GM23338 (cell line): ENCODE measurements at regions not wholly inside any gene's neighbourhood (a gene's known extent, or its start where the extent isn't known, plus 50 kb on each side); places are given as distances from the start of the nearest gene placed in this dataset.

Source experiments
- EZH2 ChIP-seq: fragments of 200-600 bp; sonication (generic); IDR thresholded peaks from one replicate; pipeline ENCODE4 v1.8.0; 2017; ENCODE audit warnings: antibody characterized with exemption, mild to moderate bottlenecking, low read depth; ENCODE audit not compliant: unreplicated experiment
- EZH2phosphoT487 ChIP-seq: fragments of 200-600 bp; sonication (generic); IDR thresholded peaks from one replicate; pipeline ENCODE4 v1.8.1; 2018; ENCODE audit warnings: antibody characterized with exemption; ENCODE audit not compliant: unreplicated experiment
- POLR2AphosphoS5 ChIP-seq: IDR thresholded peaks from 2 replicates; pipeline ENCODE4 v1.6.1; 2016; ENCODE audit warnings: antibody characterized with exemption, low read depth
- ZNF331 ChIP-seq: fragments of 250-450 bp; sonication (Bioruptor Pico); IDR thresholded peaks from 2 replicates; pipeline ENCODE4 v1.5.0; 2020; ENCODE audit warnings: low read depth, mild to moderate bottlenecking, moderate library complexity
- TF ChIP-seq, protein P1 (sequence below), 2 experiments: fragments of 200-600 bp in 1 of 2; sonication (generic) in 1 of 2; conservative IDR thresholded peaks; 2 replicates each; pipeline versions ENCODE4 v1.5.1 to v1.6.1; 2016 to 2017; ENCODE audit warnings: antibody characterized with exemption in 2 of 2, low read depth in 2 of 2, mild to moderate bottlenecking in 2 of 2, moderate library complexity in 1 of 2
- TF ChIP-seq, protein P2 (sequence below): IDR thresholded peaks from one replicate; pipeline ENCODE4 v1.6.1; 2018; ENCODE audit warnings: antibody characterized with exemption; ENCODE audit not compliant: unreplicated experiment

DNA sequence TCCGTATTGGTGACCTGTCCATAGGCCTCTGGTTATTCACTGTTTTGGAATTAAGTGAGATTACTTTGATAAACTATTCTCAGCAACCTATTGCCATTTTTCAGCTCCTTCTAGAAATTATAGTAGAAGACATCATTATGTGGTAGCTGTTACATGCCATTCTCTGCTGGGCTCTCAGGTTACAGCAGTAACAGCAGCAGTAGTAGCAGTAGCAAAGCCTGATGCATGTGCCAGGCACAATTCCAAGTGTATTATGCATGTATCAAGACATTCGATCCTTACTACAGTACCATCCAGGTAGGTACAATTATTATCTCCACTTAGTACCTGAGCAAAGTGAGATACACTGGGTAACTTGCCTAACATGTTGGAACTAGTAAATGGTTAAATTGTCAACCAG lies 74.3 kb downstream of the RPS12 start:
- TF ChIP-seq EZH2 (no peak), EZH2phosphoT487 (no peak), POLR2AphosphoS5 (no peak), ZNF331 (CRISPR knock-in tag) (no peak)
- TF ChIP-seq, protein P1, sequence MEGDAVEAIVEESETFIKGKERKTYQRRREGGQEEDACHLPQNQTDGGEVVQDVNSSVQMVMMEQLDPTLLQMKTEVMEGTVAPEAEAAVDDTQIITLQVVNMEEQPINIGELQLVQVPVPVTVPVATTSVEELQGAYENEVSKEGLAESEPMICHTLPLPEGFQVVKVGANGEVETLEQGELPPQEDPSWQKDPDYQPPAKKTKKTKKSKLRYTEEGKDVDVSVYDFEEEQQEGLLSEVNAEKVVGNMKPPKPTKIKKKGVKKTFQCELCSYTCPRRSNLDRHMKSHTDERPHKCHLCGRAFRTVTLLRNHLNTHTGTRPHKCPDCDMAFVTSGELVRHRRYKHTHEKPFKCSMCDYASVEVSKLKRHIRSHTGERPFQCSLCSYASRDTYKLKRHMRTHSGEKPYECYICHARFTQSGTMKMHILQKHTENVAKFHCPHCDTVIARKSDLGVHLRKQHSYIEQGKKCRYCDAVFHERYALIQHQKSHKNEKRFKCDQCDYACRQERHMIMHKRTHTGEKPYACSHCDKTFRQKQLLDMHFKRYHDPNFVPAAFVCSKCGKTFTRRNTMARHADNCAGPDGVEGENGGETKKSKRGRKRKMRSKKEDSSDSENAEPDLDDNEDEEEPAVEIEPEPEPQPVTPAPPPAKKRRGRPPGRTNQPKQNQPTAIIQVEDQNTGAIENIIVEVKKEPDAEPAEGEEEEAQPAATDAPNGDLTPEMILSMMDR (conservative IDR thresholded peaks at IDR 0.05; ENCODE audit: low read depth in 2 of 2), result no peak
- TF ChIP-seq, protein P2, sequence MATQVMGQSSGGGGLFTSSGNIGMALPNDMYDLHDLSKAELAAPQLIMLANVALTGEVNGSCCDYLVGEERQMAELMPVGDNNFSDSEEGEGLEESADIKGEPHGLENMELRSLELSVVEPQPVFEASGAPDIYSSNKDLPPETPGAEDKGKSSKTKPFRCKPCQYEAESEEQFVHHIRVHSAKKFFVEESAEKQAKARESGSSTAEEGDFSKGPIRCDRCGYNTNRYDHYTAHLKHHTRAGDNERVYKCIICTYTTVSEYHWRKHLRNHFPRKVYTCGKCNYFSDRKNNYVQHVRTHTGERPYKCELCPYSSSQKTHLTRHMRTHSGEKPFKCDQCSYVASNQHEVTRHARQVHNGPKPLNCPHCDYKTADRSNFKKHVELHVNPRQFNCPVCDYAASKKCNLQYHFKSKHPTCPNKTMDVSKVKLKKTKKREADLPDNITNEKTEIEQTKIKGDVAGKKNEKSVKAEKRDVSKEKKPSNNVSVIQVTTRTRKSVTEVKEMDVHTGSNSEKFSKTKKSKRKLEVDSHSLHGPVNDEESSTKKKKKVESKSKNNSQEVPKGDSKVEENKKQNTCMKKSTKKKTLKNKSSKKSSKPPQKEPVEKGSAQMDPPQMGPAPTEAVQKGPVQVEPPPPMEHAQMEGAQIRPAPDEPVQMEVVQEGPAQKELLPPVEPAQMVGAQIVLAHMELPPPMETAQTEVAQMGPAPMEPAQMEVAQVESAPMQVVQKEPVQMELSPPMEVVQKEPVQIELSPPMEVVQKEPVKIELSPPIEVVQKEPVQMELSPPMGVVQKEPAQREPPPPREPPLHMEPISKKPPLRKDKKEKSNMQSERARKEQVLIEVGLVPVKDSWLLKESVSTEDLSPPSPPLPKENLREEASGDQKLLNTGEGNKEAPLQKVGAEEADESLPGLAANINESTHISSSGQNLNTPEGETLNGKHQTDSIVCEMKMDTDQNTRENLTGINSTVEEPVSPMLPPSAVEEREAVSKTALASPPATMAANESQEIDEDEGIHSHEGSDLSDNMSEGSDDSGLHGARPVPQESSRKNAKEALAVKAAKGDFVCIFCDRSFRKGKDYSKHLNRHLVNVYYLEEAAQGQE, result no peak
